Keratinocyte (primary cell): ENCODE measurements at regions not wholly inside any gene's neighbourhood (a gene's known extent, or its start where the extent isn't known, plus 50 kb on each side); places are given as distances from the start of the nearest gene placed in this dataset.

ENCODE experiments used
- DNase-seq: peaks from one replicate; pipeline ENCODE4 v3.0.0-alpha.2; 2011; ENCODE audit warnings: low read depth, missing footprints, low spot score
- FAIRE-seq: peaks from 2 replicates; lab custom pipeline; 2011; peaks lifted over from hg19 to GRCh38; lab: Jason Lieb, UNC
- H2AFZ ChIP-seq: 2 replicates; pipeline ENCODE4 v1.6.0; 2012; ENCODE audit warnings: low read length, control low read depth, inconsistent platforms; ENCODE audit not compliant: control insufficient read depth
- H3K27ac ChIP-seq: 2 replicates; pipeline ENCODE4 v1.5.1; 2011; ENCODE audit warnings: low read length; ENCODE audit not compliant: control insufficient read depth, insufficient read depth
- H3K27me3 ChIP-seq: 3 replicates; pipeline ENCODE4 v1.6.0; 2011; ENCODE audit warnings: low read length; ENCODE audit not compliant: control insufficient read depth, insufficient read depth; ENCODE audit errors: extremely low read depth
- H3K36me3 ChIP-seq, 2 experiments: 2 replicates in 1 of 2; 3 replicates in 1 of 2; pipeline ENCODE4 v1.5.1; 2011; ENCODE audit warnings: low read length in 2 of 2, mild to moderate bottlenecking in 1 of 2; ENCODE audit not compliant: control insufficient read depth in 2 of 2, insufficient read depth in 2 of 2; ENCODE audit errors: extremely low read depth in 1 of 2
- H3K4me1 ChIP-seq: 3 replicates; pipeline ENCODE4 v1.5.1; 2011; ENCODE audit warnings: low read length; ENCODE audit not compliant: control insufficient read depth, insufficient read depth; ENCODE audit errors: extremely low read depth
- H3K4me2 ChIP-seq: 3 replicates; pipeline ENCODE4 v1.6.0; 2011; ENCODE audit warnings: low read depth, low read length; ENCODE audit not compliant: control insufficient read depth, insufficient read depth; ENCODE audit errors: extremely low read depth
- H3K4me3 ChIP-seq, 3 experiments: fragments of 200-600 bp in 1 of 3; sonication (generic) in 1 of 3; 2 replicates in 2 of 3; 3 replicates in 1 of 3; pipeline ENCODE4 v1.5.1; 2011 to 2016; ENCODE audit warnings: low read length in 3 of 3, mild to moderate bottlenecking in 3 of 3, control low read depth in 2 of 3, inconsistent platforms in 1 of 3, low read depth in 1 of 3, mixed read lengths in 1 of 3, mixed run types in 1 of 3, moderate library complexity in 1 of 3; ENCODE audit not compliant: control insufficient read depth in 2 of 3, insufficient read depth in 2 of 3; ENCODE audit errors: extremely low read depth in 1 of 3
- H3K79me2 ChIP-seq: 2 replicates; pipeline ENCODE4 v1.6.0; 2012; ENCODE audit warnings: low read length; ENCODE audit not compliant: control insufficient read depth, insufficient read depth
- H3K9ac ChIP-seq: 3 replicates; pipeline ENCODE4 v1.6.0; 2011; ENCODE audit warnings: low read length; ENCODE audit not compliant: control insufficient read depth, insufficient read depth; ENCODE audit errors: extremely low read depth
- H3K9me1 ChIP-seq: 3 replicates; pipeline ENCODE4 v1.6.0; 2011; ENCODE audit warnings: low read length; ENCODE audit not compliant: control insufficient read depth, insufficient read depth; ENCODE audit errors: extremely low read depth
- H3K9me3 ChIP-seq: 2 replicates; pipeline ENCODE4 v1.5.1; 2012; ENCODE audit warnings: low read depth, low read length; ENCODE audit not compliant: control insufficient read depth
- H4K20me1 ChIP-seq: 3 replicates; pipeline ENCODE4 v1.6.0; 2011; ENCODE audit warnings: low read length; ENCODE audit not compliant: control insufficient read depth, insufficient read depth; ENCODE audit errors: extremely low read depth
- CTCF ChIP-seq, 3 experiments: IDR thresholded peaks in 1 of 3; conservative IDR thresholded peaks in 1 of 3; optimal IDR thresholded peaks in 1 of 3; 2 replicates in 2 of 3; 3 replicates in 1 of 3; pipeline versions ENCODE3 to v1.5.1; 2011; ENCODE audit warnings: low read length in 3 of 3, mild to moderate bottlenecking in 3 of 3, moderate library complexity in 2 of 3, control low read depth in 1 of 3, inconsistent platforms in 1 of 3; ENCODE audit not compliant: insufficient read depth in 2 of 3; ENCODE audit errors: extremely low read depth in 1 of 3
- EZH2 ChIP-seq: IDR thresholded peaks from one replicate; pipeline ENCODE4 v1.6.1; 2012; ENCODE audit warnings: inconsistent platforms, mild to moderate bottlenecking, low read length, moderate library complexity
- dilution Hi-C: fragments of 300-500 bp; cut with MboI; formaldehyde crosslinking; loops from one replicate; pipeline ENCODE4 v1.7.0; 2020; ENCODE audit warnings: low sequenced_read_pairs; ENCODE audit not compliant: extremely low pct_ligation_motif_present

- FAIRE-seq (no peak), DNase-seq (no peak)
- H3K9ac ChIP-seq, result no peak overlapping the region
- TF ChIP-seq CTCF (optimal IDR thresholded peaks at IDR 0.05 in 1 of 3, IDR thresholded peaks at IDR 0.05 in 1 of 3, conservative IDR thresholded peaks at IDR 0.05 in 1 of 3; ENCODE audit: extremely low read depth in 1 of 3, insufficient read depth in 2 of 3, low read length in 3 of 3), result no peak
- TF ChIP-seq EZH2, result no peak
- H3K9me3 ChIP-seq, result no peaks in the 10 kb centered on the region
- no peaks in the 10 kb centered on the region for H3K36me3 ChIP-seq
- no peaks in the 10 kb centered on the region for H3K9me1 ChIP-seq
- H3K4me1 ChIP-seq, result no peaks in the 10 kb centered on the region
- H3K79me2 ChIP-seq, result no peaks in the 10 kb centered on the region
- no peaks in the 10 kb centered on the region for H3K27me3 ChIP-seq
- no peak overlapping the region for H3K27ac ChIP-seq
- H2AFZ ChIP-seq, result no peak overlapping the region
- no peaks in the 10 kb centered on the region for H4K20me1 ChIP-seq
- H3K4me3 ChIP-seq, result no peak overlapping the region
- H3K4me2 ChIP-seq, result no peak overlapping the region
- dilution Hi-C loops, result no loop called here
These were observed 449.1 kb downstream of the GPATCH2 start for GRCh38 chr1:217181756-217182155.

GRCh38 chr1:217181176-217181746 is 449.6 kb downstream of the GPATCH2 start:
- H3K27ac ChIP-seq, result no peak overlapping the region
- H2AFZ ChIP-seq, result no peak overlapping the region
- H3K9me1 ChIP-seq, result no peaks in the 10 kb centered on the region
- TF ChIP-seq EZH2, result no peak
- no peak for TF ChIP-seq CTCF (optimal IDR thresholded peaks at IDR 0.05 in 1 of 3, IDR thresholded peaks at IDR 0.05 in 1 of 3, conservative IDR thresholded peaks at IDR 0.05 in 1 of 3; ENCODE audit: extremely low read depth in 1 of 3, insufficient read depth in 2 of 3, low read length in 3 of 3)
- H3K36me3 ChIP-seq, result no peaks in the 10 kb centered on the region
- H3K4me3 ChIP-seq, result no peak overlapping the region
- H3K79me2 ChIP-seq, result no peaks in the 10 kb centered on the region
- no peak overlapping the region for H3K9ac ChIP-seq
- no peaks in the 10 kb centered on the region for H3K27me3 ChIP-seq
- H4K20me1 ChIP-seq, result no peaks in the 10 kb centered on the region
- dilution Hi-C loops, result no loop called here
- no peak overlapping the region for H3K4me2 ChIP-seq
- no peaks in the 10 kb centered on the region for H3K9me3 ChIP-seq
- DNase-seq (no peak), FAIRE-seq (no peak)
- H3K4me1 ChIP-seq, result no peaks in the 10 kb centered on the region
